Frontal cortex (tissue), 3 donors: ENCODE measurements at regions not wholly inside any gene's neighbourhood (a gene's known extent, or its start where the extent isn't known, plus 50 kb on each side); places are given as distances from the start of the nearest gene placed in this dataset.

Source experiments
- DNase-seq, 2 donors: peaks; one replicate each; pipeline ENCODE4 v3.0.0; 2012; ENCODE audit warnings: low spot score in 2 of 2
- FAIRE-seq: peaks from 2 replicates; lab custom pipeline; 2012; peaks lifted over from hg19 to GRCh38; lab: Jason Lieb, UNC
- donor health status: control.
- donor health status: control.
- donor health status: control.

DNA sequence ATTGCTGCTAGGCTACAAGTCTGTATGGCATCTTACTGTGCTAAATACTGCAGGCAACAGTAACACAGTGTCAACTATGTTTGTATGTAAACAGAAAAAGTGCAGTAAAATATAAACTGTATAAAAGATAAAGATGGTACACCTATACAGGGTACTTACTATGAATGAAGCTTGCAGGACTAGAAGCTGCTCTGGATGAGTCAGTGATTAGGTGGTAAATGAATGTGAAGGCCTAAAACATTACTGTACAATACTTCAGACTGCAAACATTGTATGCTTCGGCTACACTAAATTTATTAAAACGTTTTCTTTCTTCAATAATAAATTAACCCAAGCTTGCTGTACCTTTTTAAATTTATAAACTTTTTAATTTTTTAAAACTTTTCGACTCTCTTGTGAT is 97.1 kb downstream of the HLX start:
- FAIRE-seq: no peak
- no peak for DNase-seq

DNA sequence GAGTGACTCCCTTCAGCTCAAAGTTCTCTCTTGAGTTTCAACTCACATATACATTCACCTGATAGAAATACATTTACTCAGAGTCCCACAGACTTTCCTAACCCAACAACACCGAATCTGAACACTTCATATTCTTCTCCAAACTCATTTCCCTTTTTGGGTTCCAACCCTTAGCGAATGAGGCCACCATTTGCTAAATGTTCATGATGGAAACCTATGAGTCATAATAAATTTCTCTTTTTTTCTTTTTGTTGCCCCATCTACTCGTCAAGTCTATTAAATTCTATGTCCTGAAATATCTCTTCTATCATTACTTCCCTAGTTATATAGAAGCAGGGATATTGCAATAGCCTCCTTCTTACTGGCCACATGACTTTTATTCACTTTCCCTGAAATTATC is 100.1 kb downstream of the HLX start:
- FAIRE-seq (no peak), DNase-seq (no peak)

DNA sequence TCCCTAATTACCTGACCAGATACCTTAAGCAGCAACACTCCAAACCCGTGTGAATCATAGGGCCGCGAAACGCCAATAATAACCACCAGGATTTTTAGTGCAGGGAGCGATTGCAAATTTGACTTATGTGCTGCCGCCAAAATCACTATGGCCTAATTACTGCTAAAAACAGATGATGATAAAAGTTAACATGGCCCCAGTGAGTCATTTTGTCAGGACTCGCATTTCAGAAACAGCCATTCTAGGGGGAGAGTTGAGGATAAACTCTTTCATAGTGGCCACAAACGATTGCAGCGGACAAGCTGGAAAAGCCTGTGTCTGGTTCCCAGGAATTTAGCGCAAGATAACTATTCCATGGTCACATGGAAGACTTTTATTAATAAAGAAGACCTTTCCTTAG is 103.4 kb downstream of the HLX start:
- FAIRE-seq (no peak), DNase-seq (no peak)

DNA sequence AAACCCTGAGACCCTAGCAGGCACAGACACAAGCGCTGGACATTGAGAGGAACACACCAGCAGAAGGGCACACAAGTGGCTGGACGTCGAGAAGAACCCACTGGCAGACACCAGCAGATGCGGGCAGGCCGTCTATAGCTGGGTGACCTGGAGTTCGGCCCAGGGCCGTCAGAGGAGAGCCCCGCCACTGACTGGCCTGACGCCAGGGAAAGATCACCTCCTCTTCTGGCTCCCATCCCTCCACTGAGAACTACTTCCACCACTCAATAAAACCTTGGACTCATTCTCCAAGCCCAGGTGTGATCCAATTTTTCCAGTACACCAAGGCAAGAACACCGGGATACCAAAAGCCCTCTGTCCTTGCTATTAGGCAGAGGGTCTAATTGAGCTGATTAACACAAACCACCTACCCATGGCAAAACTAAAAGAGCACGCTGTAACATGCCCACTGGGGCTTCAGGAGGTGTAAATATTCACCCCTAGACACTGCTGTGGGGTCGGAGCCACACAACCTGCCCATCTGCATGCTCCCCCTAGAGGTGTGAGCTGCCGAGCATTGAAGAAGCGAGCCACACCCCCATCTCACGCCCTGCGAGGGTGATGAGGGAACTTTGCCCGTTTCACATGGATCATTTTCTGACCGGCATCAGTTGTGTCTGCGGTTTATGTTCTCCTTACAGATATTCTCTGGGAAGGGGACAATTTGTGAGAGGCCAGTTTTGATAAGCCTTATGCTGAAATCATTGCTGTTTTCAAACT is 104.8 kb downstream of the HLX start:
- no peak for FAIRE-seq
- DNase-seq: no peak

DNA sequence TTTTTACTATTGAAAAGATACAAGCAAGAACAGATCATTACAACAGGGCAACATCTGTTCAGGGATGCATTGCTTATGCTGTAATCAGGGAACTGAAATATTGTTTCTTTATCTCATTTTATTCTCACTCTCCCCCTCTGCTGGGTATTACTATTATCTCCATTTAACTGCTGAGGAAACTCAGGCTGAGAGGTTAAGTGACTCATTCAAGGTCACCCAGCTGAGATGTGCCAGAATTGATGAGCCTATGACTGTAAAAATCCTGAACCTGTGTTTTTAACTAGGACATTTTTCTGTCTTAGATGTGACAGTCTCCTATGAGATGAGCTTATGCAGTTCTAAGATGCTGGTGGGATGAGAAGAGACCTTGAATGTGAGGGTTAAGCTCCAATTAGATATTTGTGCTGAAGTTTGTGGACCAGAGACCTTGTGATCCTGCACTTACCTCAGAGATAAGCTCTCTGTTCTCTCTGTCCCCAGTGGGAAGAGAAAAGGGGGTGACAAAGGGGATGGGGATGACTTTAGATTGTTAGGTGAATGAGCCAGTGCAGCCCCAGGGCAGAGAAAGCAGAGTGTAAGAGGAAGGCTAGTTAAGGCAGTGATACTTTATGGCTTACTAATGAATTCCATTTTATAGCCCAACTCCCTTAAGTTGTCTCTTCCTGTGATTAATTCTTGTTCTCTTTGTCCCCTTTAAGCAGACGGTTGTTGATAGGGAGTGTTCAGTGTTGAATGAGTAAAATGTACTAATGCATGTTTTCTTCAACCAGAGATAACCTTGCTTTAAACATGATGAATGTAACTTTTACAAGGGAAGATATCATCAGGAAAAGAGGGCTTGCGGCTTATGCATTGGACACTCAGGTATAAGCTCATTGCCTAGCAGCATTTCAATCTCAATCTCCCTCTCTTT is 111.4 kb downstream of the HLX start:
- no peak for DNase-seq
- no peak for FAIRE-seq

DNA sequence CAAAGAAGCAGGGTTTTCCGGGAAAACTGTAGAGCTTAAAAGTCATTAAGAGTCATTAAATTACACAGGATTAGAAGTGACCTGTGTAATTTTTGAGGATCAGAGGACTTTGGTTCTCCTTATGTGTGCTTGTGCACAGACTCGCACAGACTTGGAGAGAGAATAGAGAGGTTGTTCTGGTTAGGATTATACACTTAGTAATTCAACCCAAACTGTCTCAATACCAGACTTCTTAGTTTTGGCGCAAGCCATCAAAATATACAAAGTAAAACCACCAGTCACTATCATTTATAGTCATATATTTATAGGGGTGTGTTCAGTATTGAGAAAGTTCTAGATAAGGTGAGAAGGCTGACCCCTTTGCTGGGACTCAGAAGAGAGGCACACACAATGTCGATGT is 112.3 kb downstream of the HLX start:
- DNase-seq (no peak), FAIRE-seq (no peak)

DNA sequence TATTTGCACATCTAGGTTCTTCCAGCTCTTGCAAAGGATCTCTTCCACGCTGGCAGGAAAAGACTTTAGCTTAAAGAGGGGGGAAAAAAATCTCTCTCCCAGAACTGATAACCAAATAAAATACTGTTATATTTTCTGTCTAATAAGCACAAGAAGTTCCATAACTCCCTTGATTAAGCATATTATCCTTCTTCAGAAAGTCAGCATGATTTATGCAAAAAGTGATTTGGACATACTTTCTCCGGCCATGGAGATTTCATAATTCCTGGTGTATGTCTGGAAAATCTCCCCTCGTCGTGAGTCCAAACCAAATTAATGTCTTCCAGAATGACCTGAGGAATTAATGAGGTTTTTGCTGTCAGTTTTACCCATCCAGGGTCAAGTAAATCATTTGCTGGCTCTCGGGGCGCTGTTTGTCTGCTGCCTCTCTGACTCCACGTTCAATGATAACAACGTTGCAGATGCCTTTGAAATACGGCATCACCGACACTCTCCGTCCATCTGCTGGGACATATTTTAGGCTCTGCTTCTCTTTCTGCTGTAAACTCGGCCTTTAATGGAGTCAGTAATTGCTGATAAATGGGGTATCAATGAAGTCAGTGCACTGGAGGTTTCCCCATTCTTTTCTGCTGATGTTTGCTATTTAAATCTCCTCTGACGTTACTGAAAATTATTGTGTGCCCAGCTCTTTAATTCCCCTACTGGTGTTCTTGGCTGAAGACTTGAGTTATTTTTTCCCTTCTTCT is 112.9 kb downstream of the HLX start:
- FAIRE-seq (no peak), DNase-seq (no peak)

DNA sequence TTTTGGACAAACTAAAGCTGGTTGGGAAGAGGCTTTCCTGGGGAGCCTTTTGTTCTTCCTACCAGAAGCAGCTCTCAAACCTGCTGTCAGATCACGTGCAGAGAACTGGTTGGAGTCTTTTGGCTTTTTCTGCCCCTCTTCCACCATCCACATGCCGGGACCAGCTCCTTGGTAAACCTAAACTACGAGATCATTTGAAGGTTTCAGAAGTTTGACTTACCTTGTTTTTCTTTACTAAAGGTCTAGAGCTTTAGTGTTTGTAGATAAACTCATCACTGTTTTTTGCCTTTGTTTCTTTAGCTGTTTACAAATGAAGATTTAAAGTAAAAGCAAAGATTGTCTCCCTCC is 113.4 kb downstream of the HLX start:
- DNase-seq (no peak), FAIRE-seq (no peak)

DNA sequence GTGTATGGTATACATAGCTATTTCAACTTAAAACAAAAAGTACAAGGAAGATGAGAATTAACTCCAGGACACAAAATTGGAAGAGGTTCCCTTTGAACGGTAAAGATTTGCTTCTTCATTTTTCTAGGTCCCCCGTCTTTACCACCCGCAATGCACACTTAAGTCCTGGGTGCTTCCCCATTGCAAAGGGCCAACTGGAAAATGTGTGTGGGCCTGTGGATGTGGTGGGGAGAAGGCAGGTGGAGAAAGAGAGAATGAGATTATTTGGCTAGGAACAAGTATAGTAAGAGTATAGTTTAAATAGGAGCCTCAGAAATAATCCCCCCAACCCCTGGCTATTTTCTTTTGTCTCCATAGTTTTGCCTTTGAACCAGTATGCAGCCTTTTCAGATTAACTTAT is 115.4 kb downstream of the HLX start:
- DNase-seq: no peak
- no peak for FAIRE-seq

DNA sequence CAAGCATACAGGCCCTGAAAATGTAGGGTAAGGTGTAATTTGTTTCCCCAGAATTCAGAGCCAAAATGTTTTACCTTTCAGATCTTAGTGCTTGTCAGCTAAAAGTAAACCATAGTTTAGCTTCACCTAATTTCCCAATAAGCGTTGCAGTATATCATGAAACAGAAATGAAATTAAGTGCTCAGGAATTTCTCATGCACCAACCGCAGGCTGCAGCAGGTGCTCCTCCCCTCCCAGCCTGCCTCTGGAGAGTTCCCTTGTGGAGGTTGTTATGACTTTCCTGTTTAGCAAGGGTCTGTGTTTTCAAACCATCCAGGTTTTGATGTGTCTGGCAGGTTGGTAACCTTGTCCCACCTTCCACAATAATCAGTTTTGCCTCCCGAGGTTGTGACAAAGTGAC is 118.5 kb downstream of the HLX start:
- FAIRE-seq (no peak), DNase-seq (no peak)

DNA sequence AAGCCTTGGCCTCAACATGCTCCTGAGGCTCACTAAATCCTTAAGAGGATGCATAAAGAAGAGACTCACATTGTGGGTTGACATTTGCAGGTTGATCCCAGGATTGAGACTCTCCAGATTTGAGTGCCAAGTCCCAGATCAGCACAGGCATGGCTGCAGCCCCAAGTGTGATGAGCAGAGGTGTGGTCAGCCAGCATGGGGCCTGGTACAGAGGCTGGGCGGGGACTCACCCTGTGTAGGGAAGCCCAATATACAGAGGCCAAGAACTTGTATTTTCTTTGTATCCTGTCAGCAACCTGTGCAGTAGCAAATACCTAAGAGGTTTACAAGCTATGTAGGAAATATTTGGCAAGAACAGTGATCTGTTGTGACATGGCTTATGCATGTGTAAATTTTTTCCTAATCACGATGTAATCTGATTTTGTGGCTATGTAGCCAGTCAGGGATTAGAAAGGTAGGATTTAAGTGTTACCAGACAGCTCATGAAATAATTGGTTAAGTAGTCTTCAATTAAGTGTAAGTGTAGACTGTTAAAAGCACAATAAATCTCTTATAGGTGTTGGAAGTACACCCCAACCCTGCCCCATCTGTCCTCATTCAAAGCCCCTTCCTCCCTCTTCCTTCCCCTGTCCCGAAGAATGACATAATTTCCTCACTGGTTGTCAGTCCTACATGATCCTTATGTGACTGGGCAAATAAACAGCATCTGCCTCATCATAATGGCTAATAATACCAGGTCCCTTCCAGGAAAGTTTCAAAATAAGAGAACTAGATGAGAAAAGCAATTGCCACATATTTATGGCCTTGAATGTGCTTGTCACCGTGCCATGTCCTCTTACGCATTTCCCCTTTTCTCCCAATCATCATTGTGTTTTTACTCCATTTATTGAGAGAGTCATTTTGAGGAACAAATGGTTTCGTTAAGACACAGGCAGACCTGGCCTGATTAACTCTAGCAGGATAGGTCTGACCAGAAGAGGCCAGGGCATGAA is 120.9 kb downstream of the HLX start:
- FAIRE-seq (no peak), DNase-seq (no peak)

DNA sequence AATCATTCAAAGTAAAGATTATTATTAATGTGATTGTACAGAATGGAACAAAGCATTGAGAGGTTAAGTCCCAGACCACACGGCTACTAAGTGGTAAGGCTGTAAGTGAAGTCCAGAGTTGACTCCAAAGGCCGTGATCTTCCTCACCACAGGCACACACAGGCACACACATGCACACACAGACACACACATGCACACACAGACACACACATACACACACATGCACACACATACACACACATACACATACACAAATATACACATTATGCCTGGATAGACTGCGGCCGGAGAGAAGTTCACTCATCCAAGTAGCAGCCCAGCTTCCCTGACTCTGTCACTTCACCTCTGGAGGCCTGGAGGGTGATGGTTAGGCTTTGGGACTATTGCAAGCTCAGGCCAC is 121.9 kb downstream of the HLX start:
- no peak for DNase-seq
- no peak for FAIRE-seq

DNA sequence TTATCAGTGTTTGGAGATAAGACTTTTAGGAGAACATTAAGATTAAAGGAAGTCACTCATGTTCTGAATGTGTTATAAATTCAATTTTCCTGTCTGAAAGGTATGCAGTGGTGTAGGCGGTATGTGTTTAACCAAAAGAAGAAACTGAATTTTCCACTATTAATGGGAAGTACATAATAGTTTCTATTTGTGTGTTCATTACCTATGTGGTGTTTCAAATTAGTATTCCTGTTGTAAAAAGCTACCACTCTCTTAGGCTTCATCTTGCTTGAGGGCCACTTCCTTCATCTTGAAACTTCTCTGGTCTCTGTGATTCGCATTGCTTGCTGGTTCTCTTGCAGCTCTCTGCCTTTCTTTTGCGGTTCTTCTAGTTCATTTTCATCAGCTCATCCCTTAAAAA is 123.4 kb downstream of the HLX start:
- DNase-seq: no peak
- FAIRE-seq: no peak

DNA sequence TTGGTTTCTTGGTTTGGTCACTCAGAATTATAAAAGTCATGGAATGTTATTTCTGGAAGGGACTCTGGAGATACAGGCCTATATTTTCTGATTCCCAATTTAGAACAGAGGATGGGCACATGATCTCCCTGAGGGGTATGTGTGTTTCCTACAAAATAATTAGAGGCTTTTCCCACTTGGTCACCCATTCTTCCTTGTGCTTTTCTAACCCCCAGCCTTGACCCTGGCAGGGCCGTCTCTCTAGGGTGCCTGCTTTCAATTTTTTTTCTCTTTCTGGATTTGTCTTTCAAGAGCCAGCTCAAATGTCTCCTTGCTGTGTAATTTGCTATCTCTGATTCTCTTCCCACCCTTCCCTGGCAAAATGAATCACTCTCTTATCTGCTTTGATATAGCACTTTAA is 131.9 kb downstream of the HLX start:
- DNase-seq (no peak), FAIRE-seq (no peak)

DNA sequence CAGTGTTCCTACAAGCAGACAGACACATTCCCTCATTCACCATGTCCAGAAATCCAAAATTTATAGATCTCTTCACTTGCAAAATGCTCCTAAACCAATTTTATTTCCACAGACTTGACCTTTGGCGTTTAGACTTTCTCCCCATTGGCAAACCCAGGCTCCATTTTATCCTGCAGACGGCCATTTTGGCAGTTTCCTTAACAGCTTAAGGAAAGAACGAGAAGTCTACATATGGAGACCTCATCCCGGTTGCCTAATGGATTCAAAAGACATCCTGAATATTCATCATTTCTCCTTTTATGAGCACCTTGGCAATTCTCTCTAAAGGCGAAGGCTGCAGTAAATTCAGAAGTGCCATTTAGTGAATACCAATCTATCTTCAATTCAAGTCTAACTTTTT is 132.9 kb downstream of the HLX start:
- FAIRE-seq (no peak), DNase-seq (no peak)

DNA sequence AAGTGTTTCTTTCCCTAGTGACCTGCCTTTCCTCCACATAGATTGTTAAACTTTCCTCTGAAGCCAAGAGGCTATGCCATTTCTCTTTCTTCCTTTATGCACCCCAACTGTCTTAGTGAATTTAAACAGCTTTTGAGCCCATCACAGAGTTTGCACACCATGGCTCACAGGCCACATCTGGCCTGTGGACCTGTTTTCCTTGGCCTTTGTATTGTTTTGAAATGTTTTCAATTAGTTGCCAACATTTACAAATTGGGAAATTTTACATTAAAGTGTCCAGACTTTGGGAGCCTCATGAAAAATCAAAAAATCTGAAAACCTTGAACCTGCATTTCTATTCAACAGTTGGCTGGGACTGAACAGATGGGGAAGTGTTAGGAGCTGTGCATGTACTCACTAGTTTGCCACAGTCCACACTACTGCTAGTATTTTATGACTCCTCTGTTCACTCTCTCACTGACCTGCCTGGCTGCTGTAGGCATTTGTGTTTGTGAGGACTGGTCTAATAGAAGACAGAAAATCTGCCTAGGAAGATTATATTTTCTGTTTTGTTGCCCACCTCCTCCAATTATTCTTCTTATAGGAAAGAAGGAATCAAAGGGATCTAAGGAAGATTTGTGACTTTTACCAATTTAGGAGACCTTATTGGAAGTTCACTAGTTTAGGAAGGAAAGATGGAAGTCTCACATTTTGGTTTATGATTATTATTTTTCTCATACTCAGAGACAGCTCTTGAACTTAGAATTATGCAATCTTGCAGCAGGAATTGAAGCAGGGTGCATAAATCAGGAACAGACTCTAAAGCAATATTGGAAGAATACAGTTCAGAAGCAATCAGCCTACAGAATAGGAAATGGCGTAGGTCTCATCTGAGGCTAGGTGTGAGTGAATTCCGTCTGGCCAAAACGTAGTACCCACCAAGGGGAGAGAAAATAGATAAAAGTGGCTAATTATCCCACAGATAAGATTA is 134.7 kb downstream of the HLX start:
- DNase-seq (no peak), FAIRE-seq (no peak)

DNA sequence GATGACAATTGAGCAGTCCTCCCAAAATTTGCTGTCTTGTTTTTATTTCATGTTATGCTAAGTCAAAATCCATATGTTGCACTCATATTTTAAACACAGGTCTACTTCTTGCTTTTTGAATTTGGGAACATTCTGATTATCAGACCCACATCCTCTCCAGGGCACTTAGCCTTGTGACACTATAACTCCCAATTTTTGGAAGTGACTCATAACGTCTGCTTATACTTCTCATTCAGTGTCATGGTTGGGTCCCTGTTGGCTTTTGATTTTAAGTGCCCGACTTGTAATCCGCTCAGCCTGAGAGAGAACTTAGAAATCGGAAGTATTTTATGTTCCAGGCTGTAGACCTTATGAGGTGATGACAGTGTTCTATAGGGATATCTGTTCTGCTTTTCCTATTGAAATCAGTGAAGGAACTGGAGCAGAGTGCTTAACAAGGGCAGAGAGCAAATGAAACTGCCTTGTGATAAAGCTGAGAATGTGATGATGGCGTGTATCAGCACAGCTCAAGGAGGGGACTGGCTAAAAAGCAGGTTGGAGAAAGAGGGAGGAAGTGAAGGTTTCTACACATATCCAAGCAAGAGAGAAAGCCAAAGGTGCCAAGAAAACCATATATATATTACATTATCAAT is 136.0 kb downstream of the HLX start:
- FAIRE-seq (no peak), DNase-seq (no peak)

DNA sequence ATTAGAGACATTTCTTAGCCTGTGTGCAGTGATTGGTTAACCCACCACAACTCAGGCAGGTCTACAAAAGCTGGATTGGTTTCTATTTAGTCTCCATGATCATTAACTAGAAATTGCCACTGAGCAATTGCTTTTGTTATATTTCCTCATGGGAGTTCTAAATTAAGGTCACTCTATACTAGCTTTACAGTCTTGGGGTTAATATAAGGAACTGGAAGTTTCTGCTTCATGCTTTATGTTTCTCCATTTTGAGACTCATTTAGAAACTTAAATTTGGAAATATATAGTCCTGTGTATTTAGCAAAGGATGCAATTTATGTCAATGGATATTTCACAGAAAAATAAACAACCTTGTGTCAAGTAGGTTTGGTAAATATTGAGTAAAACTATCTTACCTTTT is 137.5 kb downstream of the HLX start:
- DNase-seq (no peak), FAIRE-seq (no peak)
